ENCODE measurements at regions not wholly inside any gene's neighbourhood (a gene's known extent, or its start where the extent isn't known, plus 50 kb on each side); places are given as distances from the start of the nearest gene placed in this dataset.

DNA sequence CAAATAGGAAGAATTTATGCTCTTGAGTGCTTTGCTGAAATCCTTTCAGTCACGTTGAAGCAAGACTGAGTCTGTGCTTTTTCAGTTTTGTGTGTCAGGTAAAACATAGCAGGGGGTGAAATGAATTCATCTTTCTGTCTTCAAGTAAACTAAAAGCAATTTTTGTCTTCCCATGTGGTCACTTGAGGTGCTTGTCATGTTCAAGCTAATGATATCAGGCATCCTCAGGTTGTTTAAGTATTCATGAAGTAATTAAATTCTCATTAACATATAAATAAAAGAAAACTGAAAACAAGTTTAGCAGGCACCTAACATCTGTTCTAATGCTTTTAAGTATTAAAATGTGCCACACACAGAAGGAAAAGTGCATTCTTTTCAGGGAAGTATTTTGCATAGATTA is 2701.3 kb downstream of the PCDH9 start:
- ATAC-seq (no peak), DNase-seq (ENCODE audit: low read depth, low spot score) (no peak), FAIRE-seq (no peak)
- H4K20me1 ChIP-seq (ENCODE audit: control insufficient read depth, insufficient read depth) = no peaks in the 10 kb centered on the region
- no peak overlapping the region for H3K27ac ChIP-seq (ENCODE audit: control insufficient read depth, insufficient read depth)
- SMC1A ChIA-PET (ENCODE audit: uncharacterized antibody, unreplicated experiment) = interaction anchor here (0.6 to 0.9 kb wide), 2 partner anchors 179 to 1109 kb away, joined by 5 to 6 read pairs; no protein-coding TSS in a partner anchor
- no peaks in the 10 kb centered on the region for H3K4me1 ChIP-seq (ENCODE audit: control insufficient read depth, insufficient read depth, low read length)
- no peaks in the 10 kb centered on the region for H3K79me2 ChIP-seq (ENCODE audit: control insufficient read depth, insufficient read depth, low read length)
- POLR2A ChIA-PET = no interaction called here
- H2AFZ ChIP-seq (ENCODE audit: control insufficient read depth, low read depth, low read length) = no peak overlapping the region
- TF ChIP-seq BRCA1 (IDR thresholded peaks at IDR 0.05; ENCODE audit: low read depth, low read length) (no peak), RFX5 (IDR thresholded peaks at IDR 0.05; ENCODE audit: low read depth, low read length) (no peak), SP1 (IDR thresholded peaks at IDR 0.05; ENCODE audit: low read depth, low read length) (no peak)
- TF ChIP-seq, protein P1, sequence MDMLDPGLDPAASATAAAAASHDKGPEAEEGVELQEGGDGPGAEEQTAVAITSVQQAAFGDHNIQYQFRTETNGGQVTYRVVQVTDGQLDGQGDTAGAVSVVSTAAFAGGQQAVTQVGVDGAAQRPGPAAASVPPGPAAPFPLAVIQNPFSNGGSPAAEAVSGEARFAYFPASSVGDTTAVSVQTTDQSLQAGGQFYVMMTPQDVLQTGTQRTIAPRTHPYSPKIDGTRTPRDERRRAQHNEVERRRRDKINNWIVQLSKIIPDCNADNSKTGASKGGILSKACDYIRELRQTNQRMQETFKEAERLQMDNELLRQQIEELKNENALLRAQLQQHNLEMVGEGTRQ (IDR thresholded peaks at IDR 0.05; ENCODE audit: borderline replicate concordance, low read depth, low read length) = no peak
- H3K9ac ChIP-seq (ENCODE audit: control insufficient read depth, insufficient read depth, low read length) = no peak overlapping the region
- H3K36me3 ChIP-seq (ENCODE audit: control insufficient read depth in 2 of 2, insufficient read depth in 2 of 2, low read length in 1 of 2) = no peaks in the 10 kb centered on the region
- 0% methylated on average over 1 of the region's 1 CpG for WGBS (ENCODE audit: insufficient coverage, insufficient replicate concordance, low lambda C conversion rate, missing lambda C conversion rate)
- H3K27me3 ChIP-seq (replicated peaks in 1 of 2; ENCODE audit: control insufficient read depth in 2 of 2, insufficient read depth in 2 of 2, low read length in 1 of 2) = no peaks in the 10 kb centered on the region
- H3K4me2 ChIP-seq (ENCODE audit: control insufficient read depth, insufficient read depth) = no peak overlapping the region
- CTCF ChIA-PET = no interaction called here
- no peaks in the 10 kb centered on the region for H3K9me3 ChIP-seq (replicated peaks; ENCODE audit: control insufficient read depth, insufficient read depth, low read length)
- BruUV-seq (replicated peaks) = no TSS peak
- in situ Hi-C loops (cut with MboI) (no loop called here), intact Hi-C loops (cut with micrococcal nuclease; ENCODE audit: unreplicated experiment) (no loop called here)
- H3K4me3 ChIP-seq = no peak overlapping the region
- RAD21 ChIA-PET (ENCODE audit: unreplicated experiment) = interaction anchor here (0.6 to 1.6 kb wide), 2 partner anchors 228 to 1110 kb away, joined by 3 to 4 read pairs; no protein-coding TSS in a partner anchor

DNA sequence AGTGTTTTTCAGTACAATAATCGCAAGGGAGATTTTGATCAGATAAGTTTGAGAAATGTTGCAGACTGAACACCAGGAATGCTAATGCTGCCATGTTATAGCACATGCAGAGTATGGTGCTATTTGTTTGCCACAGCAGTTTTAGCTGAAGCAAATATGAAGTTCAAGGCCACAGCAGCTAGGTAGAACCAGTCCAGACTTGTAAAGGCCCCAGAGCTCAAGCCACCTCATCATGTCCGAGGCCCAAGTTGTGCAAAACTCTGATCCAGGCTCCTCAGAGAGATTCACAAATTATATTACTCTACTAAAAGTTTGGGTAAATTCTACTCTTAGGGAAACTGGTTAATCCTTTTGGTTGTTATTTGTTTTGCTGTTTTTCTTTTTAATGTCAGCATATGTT is 2702.6 kb downstream of the PCDH9 start:
- Histone ChIP-seq H3K4me3 (no peak overlapping the region), H2AFZ (ENCODE audit: control insufficient read depth, low read depth, low read length) (no peak overlapping the region), H3K9ac (ENCODE audit: control insufficient read depth, insufficient read depth, low read length) (no peak overlapping the region), H3K36me3 (ENCODE audit: control insufficient read depth in 2 of 2, insufficient read depth in 2 of 2, low read length in 1 of 2) (no peaks in the 10 kb centered on the region), H3K4me2 (ENCODE audit: control insufficient read depth, insufficient read depth) (no peak overlapping the region), H3K4me1 (ENCODE audit: control insufficient read depth, insufficient read depth, low read length) (no peaks in the 10 kb centered on the region), H3K27me3 (replicated peaks in 1 of 2; ENCODE audit: control insufficient read depth in 2 of 2, insufficient read depth in 2 of 2, low read length in 1 of 2) (no peaks in the 10 kb centered on the region), H3K9me3 (replicated peaks; ENCODE audit: control insufficient read depth, insufficient read depth, low read length) (no peaks in the 10 kb centered on the region), H4K20me1 (ENCODE audit: control insufficient read depth, insufficient read depth) (no peaks in the 10 kb centered on the region), H3K27ac (ENCODE audit: control insufficient read depth, insufficient read depth) (no peak overlapping the region), H3K79me2 (ENCODE audit: control insufficient read depth, insufficient read depth, low read length) (no peaks in the 10 kb centered on the region)
- intact Hi-C loops (cut with micrococcal nuclease; ENCODE audit: unreplicated experiment) (no loop called here), in situ Hi-C loops (cut with MboI) (no loop called here)
- TF ChIP-seq FOXK2 (IDR thresholded peaks at IDR 0.05) (no peak), SUPT20H (IDR thresholded peaks at IDR 0.05; ENCODE audit: borderline replicate concordance, control insufficient read depth, low read depth, low read length) (no peak), SMARCA5 (IDR thresholded peaks at IDR 0.05) (no peak), IKZF1 (conservative IDR thresholded peaks at IDR 0.05) (no peak), KDM1A (IDR thresholded peaks at IDR 0.05; ENCODE audit: borderline replicate concordance) (no peak)
- ChIA-PET CTCF (no interaction called here), RAD21 (ENCODE audit: unreplicated experiment) (interaction anchor here (1.6 kb wide), 1 partner anchor 1111 kb away, joined by 4 read pairs; no protein-coding TSS in a partner anchor), POLR2A (no interaction called here), SMC1A (ENCODE audit: uncharacterized antibody, unreplicated experiment) (no interaction called here)
- DNase-seq (ENCODE audit: low read depth, low spot score) (no peak), ATAC-seq (no peak), FAIRE-seq (no peak)
- 37% methylated on average over 2 of the region's 2 CpGs for WGBS (ENCODE audit: insufficient coverage, insufficient replicate concordance, low lambda C conversion rate, missing lambda C conversion rate)
- BruUV-seq (replicated peaks) = no TSS peak
